Activated CD8-positive, alpha-beta memory T cell treated with anti-CD3 and anti-CD28 coated beads, Interleukin-2, amount 10 ng/mL, durations not matched to agents 7 days and 5 days (primary cell): ENCODE measurements at regions not wholly inside any gene's neighbourhood (a gene's known extent, or its start where the extent isn't known, plus 50 kb on each side); places are given as distances from the start of the nearest gene placed in this dataset.

Source experiments
- ATAC-seq: fragments of 150-1000 bp; cut with Tn5 transposase; one replicate; pipeline ENCODE4 v1.10.0; 2021; ENCODE audit warnings: moderate library complexity
- CTCF ChIA-PET: fragments of 350-600 bp; sonication (Branson Sonifier 250); formaldehyde crosslinking; loops from one replicate; lab custom pipeline; 2021; ENCODE audit warnings: antibody characterized with exemption; lab: Charles Lee
- DNase-seq: peaks from one replicate; pipeline ENCODE4 v3.0.0-alpha.2; 2020
- H3K27ac Mint-ChIP-seq: one replicate; pipeline ENCODE4 v1.8.0; 2021; ENCODE audit warnings: mild to moderate bottlenecking, mixed read lengths
- H3K27me3 Mint-ChIP-seq: one replicate; pipeline ENCODE4 v1.8.0; 2021; ENCODE audit warnings: mixed read lengths
- H3K36me3 Mint-ChIP-seq: one replicate; pipeline ENCODE4 v1.8.0; 2021; ENCODE audit warnings: mild to moderate bottlenecking, mixed read lengths
- H3K4me1 Mint-ChIP-seq: one replicate; pipeline ENCODE4 v1.8.0; 2021; ENCODE audit warnings: mixed read lengths
- H3K4me3 Mint-ChIP-seq: one replicate; pipeline ENCODE4 v1.8.0; 2021; ENCODE audit warnings: mild to moderate bottlenecking, moderate library complexity, mixed read lengths
- H3K9me3 Mint-ChIP-seq: one replicate; pipeline ENCODE4 v1.8.0; 2022; ENCODE audit warnings: low read depth, mixed read lengths

DNA sequence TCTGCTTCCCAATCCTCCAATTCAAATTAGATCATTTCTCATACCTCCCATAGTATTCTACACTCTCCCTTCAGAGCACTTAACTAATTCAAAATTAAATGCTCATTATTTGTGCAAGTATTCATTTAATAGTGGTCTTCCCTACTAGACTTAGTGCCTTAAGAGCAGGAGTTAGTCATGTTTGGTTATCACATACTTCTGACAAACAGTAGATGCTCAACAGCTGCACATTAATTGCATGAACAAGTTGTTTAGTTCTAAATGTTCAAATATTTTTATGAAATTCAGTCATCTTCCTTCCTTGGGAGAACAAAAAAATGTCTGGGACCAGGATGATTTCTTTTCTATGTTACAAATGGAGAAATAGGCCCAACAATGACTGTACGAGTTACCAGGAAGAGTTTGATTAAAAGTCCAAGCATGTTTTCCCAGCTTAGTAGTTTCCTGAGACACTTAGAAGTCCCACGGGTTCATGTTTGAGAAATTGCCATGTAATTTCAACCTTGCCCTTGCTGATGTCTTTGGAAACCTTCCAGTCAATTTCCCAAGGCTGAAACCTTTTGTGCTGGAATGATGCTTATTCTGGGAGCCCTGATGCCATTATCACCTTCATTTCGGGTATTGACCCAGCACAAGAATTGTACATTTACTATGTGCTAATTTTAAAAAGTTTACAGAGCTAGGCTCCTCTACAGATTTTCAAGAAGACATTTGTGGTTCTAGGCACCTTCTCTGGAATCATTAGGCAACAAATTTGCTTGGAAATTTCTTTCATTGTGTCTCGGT is 437.9 kb upstream of the PLXNA2 start:
- no peaks in the 10 kb centered on the region for H3K4me1 Mint-ChIP-seq
- ATAC-seq (no peak), DNase-seq (no peak)
- no peak overlapping the region for H3K4me3 Mint-ChIP-seq
- CTCF ChIA-PET = no interaction called here
- H3K9me3 Mint-ChIP-seq = no peaks in the 10 kb centered on the region
- H3K27ac Mint-ChIP-seq = no peak overlapping the region
- peaks cover 2% of the 10 kb centered on the region for H3K27me3 Mint-ChIP-seq
- H3K36me3 Mint-ChIP-seq = no peaks in the 10 kb centered on the region

DNA sequence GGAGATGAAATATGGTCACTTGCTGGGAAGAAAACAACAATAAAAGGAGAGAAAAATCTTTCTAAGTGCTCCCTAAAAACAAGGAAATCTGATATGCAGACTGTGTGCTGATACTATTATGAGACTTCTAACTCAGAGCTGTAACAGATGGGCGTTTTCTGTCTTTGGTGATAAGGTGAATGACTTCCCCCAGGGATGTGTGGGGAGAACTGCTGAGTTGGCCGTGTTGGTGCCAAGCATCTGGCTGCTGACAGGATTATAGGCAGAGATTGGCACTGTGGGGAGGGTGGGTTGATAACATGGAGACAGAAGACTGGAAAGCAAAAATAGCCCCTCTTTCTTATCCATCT is 438.5 kb upstream of the PLXNA2 start:
- CTCF ChIA-PET = no interaction called here
- peaks cover 2% of the 10 kb centered on the region for H3K27me3 Mint-ChIP-seq
- H3K27ac Mint-ChIP-seq = no peak overlapping the region
- DNase-seq = no peak
- H3K4me3 Mint-ChIP-seq = no peak overlapping the region
- H3K4me1 Mint-ChIP-seq = no peaks in the 10 kb centered on the region
- H3K36me3 Mint-ChIP-seq = no peaks in the 10 kb centered on the region
- no peaks in the 10 kb centered on the region for H3K9me3 Mint-ChIP-seq
- ATAC-seq = no peak

DNA sequence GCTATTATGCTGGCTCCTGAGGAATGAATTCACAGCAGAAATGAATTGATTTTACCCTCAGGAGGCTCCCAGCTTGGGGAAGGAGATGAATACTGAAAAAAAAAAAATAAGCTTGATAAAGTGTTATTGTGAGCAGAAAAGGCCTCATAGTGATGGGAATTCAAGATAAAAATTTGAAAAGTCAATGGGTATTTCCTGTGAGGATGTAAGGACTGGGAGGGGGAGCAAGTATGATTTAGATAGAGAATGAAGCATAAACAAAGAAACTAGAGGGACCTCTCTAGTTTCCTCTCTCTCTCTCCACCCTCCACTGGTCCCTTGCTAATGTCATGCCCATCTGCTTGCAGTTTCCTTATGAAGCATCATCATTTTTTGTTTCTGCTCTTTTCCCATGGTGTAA is 439.0 kb upstream of the PLXNA2 start:
- Mint-ChIP-seq H3K36me3 (no peaks in the 10 kb centered on the region), H3K9me3 (no peaks in the 10 kb centered on the region), H3K27ac (no peak overlapping the region), H3K4me3 (no peak overlapping the region), H3K27me3 (peaks cover 2% of the 10 kb centered on the region), H3K4me1 (no peaks in the 10 kb centered on the region)
- CTCF ChIA-PET = no interaction called here
- ATAC-seq = no peak
- DNase-seq = no peak

DNA sequence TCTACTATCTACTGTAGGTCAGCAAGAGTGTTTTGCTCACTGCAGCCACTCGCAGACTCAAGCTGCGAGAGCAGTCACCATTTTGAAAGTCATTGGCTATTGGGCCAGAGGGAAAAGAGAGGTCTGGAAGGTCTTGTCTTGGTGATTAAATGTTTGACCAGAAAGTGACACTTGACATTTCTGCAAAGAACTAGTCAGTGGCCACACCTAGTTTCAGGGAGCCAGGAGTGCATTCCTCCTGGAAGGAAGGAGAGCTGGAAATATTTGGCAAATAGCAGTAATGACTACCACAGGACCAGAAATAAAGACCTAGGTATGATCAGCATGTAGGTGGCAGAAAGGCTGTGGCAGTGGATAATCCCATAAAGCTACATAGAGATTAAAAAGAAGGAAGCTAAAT is 440.0 kb upstream of the PLXNA2 start:
- CTCF ChIA-PET = no interaction called here
- ATAC-seq (no peak), DNase-seq (no peak)
- Mint-ChIP-seq H3K4me1 (no peaks in the 10 kb centered on the region), H3K9me3 (no peaks in the 10 kb centered on the region), H3K36me3 (no peaks in the 10 kb centered on the region), H3K27me3 (peaks cover 2% of the 10 kb centered on the region), H3K27ac (no peak overlapping the region), H3K4me3 (no peak overlapping the region)

DNA sequence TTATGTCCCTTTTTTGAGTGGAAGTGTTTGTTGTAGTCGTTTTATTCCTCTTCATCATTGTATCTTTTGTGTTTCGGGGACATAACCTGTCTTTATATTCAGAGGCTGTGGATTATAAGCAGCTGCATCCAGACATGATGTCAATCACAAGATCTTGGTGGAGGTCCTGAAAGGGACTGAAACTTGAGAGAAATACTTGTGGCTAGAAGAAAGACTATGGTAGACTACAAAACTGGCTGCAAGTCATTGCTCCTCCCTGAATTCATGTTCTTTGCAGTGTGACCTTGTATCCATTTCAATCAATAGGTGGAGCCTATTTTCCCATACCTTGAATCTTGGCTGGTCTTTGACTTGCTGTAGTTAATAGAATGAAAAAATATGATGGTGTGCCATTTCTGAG is 442.4 kb upstream of the PLXNA2 start:
- Mint-ChIP-seq H3K27me3 (no peaks in the 10 kb centered on the region), H3K27ac (no peak overlapping the region), H3K4me1 (no peaks in the 10 kb centered on the region), H3K36me3 (no peaks in the 10 kb centered on the region), H3K9me3 (no peaks in the 10 kb centered on the region), H3K4me3 (no peak overlapping the region)
- CTCF ChIA-PET = no interaction called here
- DNase-seq (no peak), ATAC-seq (no peak)

DNA sequence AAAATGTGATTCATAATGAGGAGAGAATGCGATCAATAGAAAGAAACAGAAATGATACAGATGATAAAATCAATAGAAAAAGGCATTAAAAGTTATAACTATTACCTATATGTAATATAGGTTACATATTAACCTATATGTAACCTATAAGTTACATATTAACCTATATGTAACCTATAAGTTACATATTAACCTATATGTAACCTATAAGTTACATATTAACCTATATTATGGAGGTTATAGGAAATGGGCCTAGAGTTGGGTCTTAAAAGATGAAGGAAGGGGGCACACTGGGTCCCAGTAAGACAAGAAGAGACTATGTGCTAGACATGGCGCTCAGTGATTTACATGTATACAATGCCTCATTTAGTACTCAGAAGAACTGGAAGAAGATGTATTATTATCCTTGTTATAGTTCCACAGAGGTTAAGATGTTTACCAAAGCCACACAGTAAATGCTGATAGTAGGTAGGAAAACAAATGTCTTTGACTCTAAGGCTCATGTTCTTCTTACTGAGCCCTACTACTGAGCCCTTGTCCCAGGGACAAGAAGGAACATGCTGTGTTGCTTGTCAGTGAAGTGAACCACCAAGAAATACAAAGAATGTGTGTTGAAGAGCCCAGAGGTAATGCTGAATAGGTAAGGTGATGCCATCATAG is 444.6 kb upstream of the PLXNA2 start:
- H3K4me3 Mint-ChIP-seq = no peak overlapping the region
- no peaks in the 10 kb centered on the region for H3K27me3 Mint-ChIP-seq
- CTCF ChIA-PET = no interaction called here
- no peaks in the 10 kb centered on the region for H3K4me1 Mint-ChIP-seq
- no peak overlapping the region for H3K27ac Mint-ChIP-seq
- H3K9me3 Mint-ChIP-seq = no peaks in the 10 kb centered on the region
- no peak for ATAC-seq
- DNase-seq = no peak
- H3K36me3 Mint-ChIP-seq = no peaks in the 10 kb centered on the region

DNA sequence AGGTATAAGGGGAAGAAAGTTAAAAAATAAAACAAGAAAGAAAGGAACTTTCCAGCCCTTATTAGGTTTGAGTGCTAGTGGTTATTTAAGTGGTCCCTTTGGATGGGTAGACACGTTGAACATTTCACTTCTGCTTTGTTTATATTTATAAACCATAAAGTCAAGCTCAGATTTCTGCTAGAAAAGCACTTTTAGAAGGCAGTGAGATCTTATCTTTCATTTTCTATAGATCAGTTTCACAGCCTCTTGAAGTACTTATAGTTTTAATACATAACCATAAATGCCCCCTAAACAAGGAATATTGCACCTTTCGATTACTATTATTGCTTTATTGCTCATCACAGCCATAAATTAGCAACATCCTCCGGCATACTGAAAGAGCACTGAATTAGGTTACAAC is 446.8 kb upstream of the PLXNA2 start:
- ATAC-seq = no peak
- Mint-ChIP-seq H3K27ac (no peak overlapping the region), H3K9me3 (no peaks in the 10 kb centered on the region), H3K4me3 (no peak overlapping the region), H3K27me3 (no peaks in the 10 kb centered on the region), H3K36me3 (no peaks in the 10 kb centered on the region), H3K4me1 (no peaks in the 10 kb centered on the region)
- no peak for DNase-seq
- CTCF ChIA-PET = no interaction called here

DNA sequence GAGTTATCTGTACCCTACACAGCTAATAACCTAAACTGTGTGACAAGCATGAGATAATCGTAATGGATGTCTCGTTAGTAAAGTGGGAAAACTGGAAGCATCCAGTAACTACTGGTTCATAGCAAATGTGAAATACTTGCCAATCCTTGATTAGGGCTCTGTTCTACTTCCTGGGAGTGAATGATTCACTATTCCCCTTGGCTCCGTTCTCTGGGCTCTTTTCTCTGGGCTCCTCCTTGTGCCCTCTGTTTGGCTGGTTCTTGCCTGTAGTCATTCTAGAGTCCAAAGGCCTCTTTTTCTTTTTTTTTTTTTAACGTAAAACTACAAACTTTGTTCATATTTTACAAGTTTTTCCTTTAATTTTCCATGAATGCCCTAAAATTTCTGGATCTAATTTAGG is 465.8 kb upstream of the PLXNA2 start:
- H3K4me1 Mint-ChIP-seq = no peaks in the 10 kb centered on the region
- ATAC-seq (no peak), DNase-seq (no peak)
- no peak overlapping the region for H3K4me3 Mint-ChIP-seq
- no peaks in the 10 kb centered on the region for H3K27me3 Mint-ChIP-seq
- CTCF ChIA-PET = no interaction called here
- no peaks in the 10 kb centered on the region for H3K36me3 Mint-ChIP-seq
- H3K27ac Mint-ChIP-seq = no peak overlapping the region
- H3K9me3 Mint-ChIP-seq = no peaks in the 10 kb centered on the region

DNA sequence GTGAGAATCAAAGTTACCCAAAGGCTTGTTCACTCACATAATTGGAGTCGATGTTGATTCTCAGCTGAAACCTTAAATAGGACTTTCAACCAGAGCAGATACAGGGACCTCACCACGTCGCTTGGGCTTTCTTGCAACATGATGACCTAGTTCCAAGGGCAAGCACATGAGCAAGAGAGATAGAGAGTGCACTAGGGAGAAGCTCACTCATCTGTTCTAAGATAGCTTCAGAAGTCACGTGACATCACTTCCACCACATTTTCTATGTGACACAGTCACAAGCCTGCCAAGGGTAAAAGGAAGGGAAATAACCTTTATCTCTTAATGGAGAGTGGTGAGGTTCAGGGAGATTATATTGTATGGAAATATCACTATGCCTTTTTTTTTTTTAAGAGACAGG is 470.1 kb upstream of the PLXNA2 start:
- Mint-ChIP-seq H3K27me3 (no peaks in the 10 kb centered on the region), H3K4me3 (no peak overlapping the region), H3K4me1 (no peaks in the 10 kb centered on the region), H3K9me3 (peaks cover 3% of the 10 kb centered on the region), H3K27ac (no peak overlapping the region), H3K36me3 (no peaks in the 10 kb centered on the region)
- no peak for DNase-seq
- CTCF ChIA-PET = no interaction called here
- ATAC-seq = no peak

DNA sequence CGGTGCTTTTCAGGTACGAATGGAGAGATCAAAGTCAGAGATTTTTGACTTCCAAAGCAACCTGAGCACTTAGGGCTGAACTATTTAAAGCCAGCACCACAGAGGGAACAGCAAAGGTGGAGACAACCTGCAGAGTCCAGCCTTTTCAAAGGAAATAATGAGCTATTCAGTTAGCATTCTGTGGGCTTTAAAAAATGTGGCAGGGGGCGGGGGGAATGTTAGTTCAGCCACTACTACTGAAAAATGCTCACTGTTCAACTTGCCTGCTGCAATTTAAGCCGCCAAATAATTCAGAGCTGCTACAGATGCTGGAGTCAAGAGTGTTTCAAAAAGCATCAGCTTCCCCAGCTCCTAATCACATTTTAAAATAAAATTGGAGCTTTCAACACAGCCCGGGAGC is 473.3 kb upstream of the PLXNA2 start:
- H3K9me3 Mint-ChIP-seq = peaks cover 14% of the 10 kb centered on the region
- ATAC-seq (no peak), DNase-seq (no peak)
- H3K36me3 Mint-ChIP-seq = no peaks in the 10 kb centered on the region
- H3K27ac Mint-ChIP-seq = no peak overlapping the region
- CTCF ChIA-PET = no interaction called here
- H3K4me3 Mint-ChIP-seq = no peak overlapping the region
- H3K27me3 Mint-ChIP-seq = no peaks in the 10 kb centered on the region
- H3K4me1 Mint-ChIP-seq = no peaks in the 10 kb centered on the region

DNA sequence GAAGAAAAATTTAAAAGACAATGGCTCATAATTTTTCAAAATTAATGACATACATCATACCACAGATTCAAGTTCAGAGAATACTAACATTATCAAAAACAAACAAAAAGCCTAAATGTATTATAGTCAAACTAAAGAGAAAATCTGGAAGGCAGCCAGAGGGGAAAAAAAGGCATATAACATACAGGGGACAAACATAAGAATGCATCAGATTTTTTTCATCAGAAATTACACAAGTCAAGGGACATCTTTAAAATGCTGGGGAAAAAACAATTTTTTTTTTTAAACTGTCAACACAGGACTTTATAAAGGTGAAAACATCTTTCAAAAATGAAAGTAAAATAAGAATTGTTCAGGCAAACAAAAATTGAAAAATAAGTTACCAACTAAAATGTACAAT is 478.4 kb upstream of the PLXNA2 start:
- Mint-ChIP-seq H3K27me3 (no peaks in the 10 kb centered on the region), H3K9me3 (peaks cover 22% of the 10 kb centered on the region), H3K4me1 (no peaks in the 10 kb centered on the region), H3K27ac (no peak overlapping the region), H3K36me3 (no peaks in the 10 kb centered on the region), H3K4me3 (no peak overlapping the region)
- DNase-seq (no peak), ATAC-seq (no peak)
- CTCF ChIA-PET = no interaction called here

DNA sequence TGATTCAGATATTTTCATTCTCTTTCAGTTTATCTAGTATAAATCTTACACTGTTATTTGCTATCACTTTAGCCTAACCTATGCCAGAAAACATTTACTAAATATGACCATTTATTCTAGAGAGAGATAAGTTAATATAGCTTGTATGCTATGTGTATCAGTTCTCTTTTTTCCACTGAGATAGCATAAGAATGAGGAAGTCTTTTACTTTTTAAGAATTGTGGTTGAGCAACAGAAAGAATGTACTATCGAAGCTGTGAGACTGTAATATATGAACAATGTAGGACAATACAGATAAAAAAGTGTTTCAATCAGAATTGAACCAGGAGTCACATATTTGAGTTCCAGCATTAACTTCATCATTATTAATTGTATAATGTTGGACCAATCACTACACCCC is 479.9 kb upstream of the PLXNA2 start:
- no peaks in the 10 kb centered on the region for H3K27me3 Mint-ChIP-seq
- CTCF ChIA-PET = no interaction called here
- H3K4me1 Mint-ChIP-seq = no peaks in the 10 kb centered on the region
- DNase-seq (no peak), ATAC-seq (no peak)
- H3K27ac Mint-ChIP-seq = no peak overlapping the region
- no peak overlapping the region for H3K4me3 Mint-ChIP-seq
- H3K9me3 Mint-ChIP-seq = peaks cover 20% of the 10 kb centered on the region
- no peaks in the 10 kb centered on the region for H3K36me3 Mint-ChIP-seq

DNA sequence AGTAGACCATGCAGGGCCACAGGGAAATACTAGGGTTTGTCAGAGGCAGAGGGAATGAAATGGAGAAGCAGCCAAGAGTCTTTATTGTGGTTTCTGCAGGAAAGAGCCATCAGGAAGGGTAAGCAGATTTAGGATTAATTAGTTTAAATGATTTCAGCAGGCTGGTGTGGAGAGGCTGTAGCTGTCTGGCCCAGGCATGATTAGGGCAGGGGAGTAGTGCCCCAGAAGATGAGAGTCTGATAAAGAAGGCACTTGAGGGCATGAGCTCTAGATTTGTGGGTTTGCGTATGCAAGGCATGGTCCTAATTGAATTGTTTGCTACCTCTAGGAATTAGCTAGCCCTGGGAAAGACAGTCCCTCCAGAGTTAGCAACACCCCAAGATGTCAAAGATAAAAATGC is 484.6 kb upstream of the PLXNA2 start:
- peaks cover 6% of the 10 kb centered on the region for H3K4me1 Mint-ChIP-seq

DNA sequence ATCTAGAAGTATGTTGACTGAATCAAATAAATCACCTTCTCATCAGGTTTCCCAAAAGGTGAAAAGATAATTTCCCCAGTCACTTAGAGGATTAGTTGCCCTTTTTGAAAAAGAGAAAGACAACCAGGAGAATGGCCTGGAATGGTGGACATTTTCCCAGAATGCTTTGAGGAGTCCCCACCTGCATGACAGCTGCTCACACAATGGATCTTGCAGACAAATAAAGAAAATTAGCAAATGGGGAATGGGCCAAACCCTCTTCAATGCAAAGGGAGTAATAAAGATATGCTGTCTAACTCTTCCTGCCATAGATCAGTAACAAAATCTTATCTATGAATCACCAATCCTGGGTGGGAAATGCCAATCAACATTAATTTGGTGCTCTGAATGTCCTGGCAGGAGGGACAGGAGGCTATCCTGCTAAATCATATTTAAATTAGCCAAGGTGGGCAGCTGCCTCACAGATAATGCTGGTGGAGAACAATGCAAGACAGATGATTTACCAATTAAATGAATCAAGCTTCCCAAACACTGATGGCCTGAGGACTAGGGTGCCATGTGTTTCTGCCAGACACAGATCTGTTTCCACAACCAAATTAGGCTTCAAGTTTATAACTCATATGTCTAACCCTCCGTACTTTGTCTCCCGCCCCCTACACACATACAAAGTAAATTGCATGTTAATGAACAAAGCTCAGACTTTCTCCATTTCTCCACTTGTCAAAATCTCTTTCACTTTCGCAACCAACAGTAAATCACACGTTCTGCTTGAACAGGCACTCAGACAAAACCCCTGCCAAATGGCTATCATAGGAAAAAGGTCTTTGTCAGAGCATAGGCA is 488.0 kb upstream of the PLXNA2 start:
- ATAC-seq (peak; percentile 47), DNase-seq (no peak)
- CTCF ChIA-PET = no interaction called here
- Mint-ChIP-seq H3K4me3 (peak overlapping the region; percentile 44), H3K36me3 (no peaks in the 10 kb centered on the region), H3K4me1 (peaks cover 6% of the 10 kb centered on the region), H3K27ac (peak overlapping the region; percentile 8), H3K9me3 (no peaks in the 10 kb centered on the region), H3K27me3 (peaks cover 6% of the 10 kb centered on the region)

More for the DNA sequence above, 484.6 kb upstream of the PLXNA2 start:
- Mint-ChIP-seq H3K27me3 (peaks cover 6% of the 10 kb centered on the region), H3K9me3 (no peaks in the 10 kb centered on the region), H3K4me3 (no peak overlapping the region), H3K27ac (no peak overlapping the region), H3K36me3 (no peaks in the 10 kb centered on the region)
- CTCF ChIA-PET = no interaction called here
- ATAC-seq (no peak), DNase-seq (no peak)
